ENCODE measurements at regions not wholly inside any gene's neighbourhood (a gene's known extent, or its start where the extent isn't known, plus 50 kb on each side); places are given as distances from the start of the nearest gene placed in this dataset.
"Not testable (repeated sequence)": the region's sequence is repeated elsewhere in the genome, so short reads cannot be mapped to it uniquely, and the experiment has no call there.

- DNase-seq (ENCODE audit: low read depth in 2 of 2) = no peak
Measured at GRCh38 chr10:23945845-23946244, 263.1 kb upstream of the KIAA1217 start.

- DNase-seq (ENCODE audit: low read depth in 2 of 2) = no peak
Measured at GRCh38 chr10:23951841-23952240, 257.1 kb upstream of the KIAA1217 start.

GRCh38 chr10:23955456-23956225 is 253.3 kb upstream of the KIAA1217 start:
- no peak for DNase-seq (ENCODE audit: low read depth in 2 of 2)

- no peak for DNase-seq (ENCODE audit: low read depth in 2 of 2)
Measured at GRCh38 chr10:23965123-23965522, 243.8 kb upstream of the KIAA1217 start.

- DNase-seq (ENCODE audit: low read depth in 2 of 2) = no peak
Measured at GRCh38 chr10:23965880-23966279, 243.1 kb upstream of the KIAA1217 start.

- no peak for DNase-seq (ENCODE audit: low read depth in 2 of 2)
Measured at GRCh38 chr10:23966504-23967051, 242.4 kb upstream of the KIAA1217 start.

- no peak for DNase-seq (ENCODE audit: low read depth in 2 of 2)
Measured at GRCh38 chr10:23968301-23968700, 240.6 kb upstream of the KIAA1217 start.

GRCh38 chr10:23974746-23975272 is 234.1 kb upstream of the KIAA1217 start:
- no peak for DNase-seq (ENCODE audit: low read depth in 2 of 2)

- DNase-seq (ENCODE audit: low read depth in 2 of 2) = no peak
Measured at GRCh38 chr10:23975431-23975830, 233.5 kb upstream of the KIAA1217 start.

- no peak for DNase-seq (ENCODE audit: low read depth in 2 of 2)
Measured at GRCh38 chr10:23976275-23976674, 232.7 kb upstream of the KIAA1217 start.

- no peak for DNase-seq (ENCODE audit: low read depth in 2 of 2)
Measured at GRCh38 chr10:23978317-23978716, 230.6 kb upstream of the KIAA1217 start.

- no peak for DNase-seq (ENCODE audit: low read depth in 2 of 2)
Measured at GRCh38 chr10:23980094-23980493, 228.8 kb upstream of the KIAA1217 start.

GRCh38 chr10:23981520-23982309 is 227.2 kb upstream of the KIAA1217 start:
- no peak for DNase-seq (ENCODE audit: low read depth in 2 of 2)

- DNase-seq (ENCODE audit: low read depth in 2 of 2) = not testable (repeated sequence)
Measured at GRCh38 chr10:23984405-23984804, 224.5 kb upstream of the KIAA1217 start.

- DNase-seq (ENCODE audit: low read depth in 2 of 2) = no peak
Measured at GRCh38 chr10:23988006-23988405, 220.9 kb upstream of the KIAA1217 start.

- DNase-seq (ENCODE audit: low read depth in 2 of 2) = peak; percentile 5 to 13
Measured at GRCh38 chr10:23994459-23995046, 214.4 kb upstream of the KIAA1217 start.

GRCh38 chr10:23999445-23999844 is 209.5 kb upstream of the KIAA1217 start:
- DNase-seq (ENCODE audit: low read depth in 2 of 2) = no peak

GRCh38 chr10:24000271-24000813 is 208.6 kb upstream of the KIAA1217 start:
- no peak for DNase-seq (ENCODE audit: low read depth in 2 of 2)

- DNase-seq (ENCODE audit: low read depth in 2 of 2) = no peak
Measured at GRCh38 chr10:24006741-24007140, 202.2 kb upstream of the KIAA1217 start.

GRCh38 chr10:24007359-24007758 is 201.6 kb upstream of the KIAA1217 start:
- no peak for DNase-seq (ENCODE audit: low read depth in 2 of 2)

- DNase-seq (ENCODE audit: low read depth in 2 of 2) = no peak
Measured at GRCh38 chr10:24008164-24009091, 200.5 kb upstream of the KIAA1217 start.

Data from stimulated activated CD8-positive, alpha-beta memory T cell treated with anti-CD3 and anti-CD28 coated beads, Interleukin-2, amount 100 ng/mL, for 48 hours (primary cell).